ENCODE measurements at regions not wholly inside any gene's neighbourhood (a gene's known extent, or its start where the extent isn't known, plus 50 kb on each side); places are given as distances from the start of the nearest gene placed in this dataset.

- TF ChIP-seq CTCF (IDR thresholded peaks at IDR 0.05): no peak
- no peak for TF ChIP-seq POLR2A (IDR thresholded peaks at IDR 0.05)
- TF ChIP-seq EP300 (IDR thresholded peaks at IDR 0.05): no peak
- no peak for TF ChIP-seq POLR2AphosphoS5 (IDR thresholded peaks at IDR 0.05)
These were observed 494.7 kb upstream of the PFKP start for GRCh38 chr10:2572611-2573010.
